Uterus (tissue), 3 donors: ENCODE measurements at regions not wholly inside any gene's neighbourhood (a gene's known extent, or its start where the extent isn't known, plus 50 kb on each side); places are given as distances from the start of the nearest gene placed in this dataset.

Source experiments
- DNase-seq, 2 donors: peaks; one replicate each; pipeline ENCODE4 v3.0.0-alpha.2; 2019 to 2020
- H3K27ac ChIP-seq, 2 donors: fragments of 200-600 bp; sonication (generic); 1 replicate in 1 of 2; 2 replicates in 1 of 2; pipeline ENCODE4 v1.5.1; 2016 to 2018
- H3K27me3 ChIP-seq, 2 donors: fragments of 200-600 bp; sonication (generic); one replicate each; pipeline ENCODE4 v1.5.1; 2018 to 2019; ENCODE audit warnings: control low read depth in 1 of 2
- H3K36me3 ChIP-seq, 2 donors: fragments of 200-600 bp; sonication (generic); one replicate each; pipeline ENCODE4 v1.5.1; 2019; ENCODE audit warnings: control low read depth in 1 of 2
- H3K4me1 ChIP-seq, 2 donors: fragments of 200-600 bp; sonication (generic); one replicate each; pipeline ENCODE4 v1.5.1; 2018 to 2019; ENCODE audit warnings: control low read depth in 1 of 2
- H3K4me3 ChIP-seq, 2 donors: fragments of 200-600 bp; sonication (generic); 1 replicate in 1 of 2; 2 replicates in 1 of 2; pipeline ENCODE4 v1.5.1; 2018 to 2019; ENCODE audit warnings: mild to moderate bottlenecking in 1 of 2
- H3K9me3 ChIP-seq, 2 donors: fragments of 200-600 bp; sonication (generic); one replicate each; pipeline ENCODE4 v1.5.1; 2019; ENCODE audit warnings: control low read depth in 1 of 2
- POLR2A ChIP-seq, 2 donors: fragments of 450-650 bp; IDR thresholded peaks; one replicate each; pipeline ENCODE4 v1.6.1; 2016; ENCODE audit warnings: antibody characterized with exemption in 2 of 2, mild to moderate bottlenecking in 1 of 2, moderate library complexity in 1 of 2
- intact Hi-C: fragments of 100-400 bp; cut with DNase I; formaldehyde crosslinking; loops from one replicate; pipeline ENCODE4 v1.15.1; 2023; ENCODE audit warnings: low total_unique reads
- TF ChIP-seq, protein P1 (sequence below), 4 experiments: fragments of 200-600 bp in 2 of 4; fragments of 450-650 bp in 2 of 4; sonication (generic) in 2 of 4; IDR thresholded peaks; one replicate each; pipeline ENCODE4 v1.5.1; 2016 to 2019; ENCODE audit warnings: antibody characterized with exemption in 4 of 4, mild to moderate bottlenecking in 2 of 4, moderate library complexity in 1 of 4
- donor health status: DM: yes; HTN: yes; CAD: no.

GRCh38 chr6:43915986-43916923, 146.2 kb downstream of the VEGFA start:
- Histone ChIP-seq H3K27ac (peak overlapping the region in 1 of 2 donors; percentile 26), H3K4me1 (no peaks in the 10 kb centered on the region), H3K4me3 (no peak overlapping the region), H3K27me3 (no peaks in the 10 kb centered on the region), H3K9me3 (no peaks in the 10 kb centered on the region), H3K36me3 (no peaks in the 10 kb centered on the region)
- no peak for TF ChIP-seq POLR2A (IDR thresholded peaks at IDR 0.05)
- TF ChIP-seq, protein P1, sequence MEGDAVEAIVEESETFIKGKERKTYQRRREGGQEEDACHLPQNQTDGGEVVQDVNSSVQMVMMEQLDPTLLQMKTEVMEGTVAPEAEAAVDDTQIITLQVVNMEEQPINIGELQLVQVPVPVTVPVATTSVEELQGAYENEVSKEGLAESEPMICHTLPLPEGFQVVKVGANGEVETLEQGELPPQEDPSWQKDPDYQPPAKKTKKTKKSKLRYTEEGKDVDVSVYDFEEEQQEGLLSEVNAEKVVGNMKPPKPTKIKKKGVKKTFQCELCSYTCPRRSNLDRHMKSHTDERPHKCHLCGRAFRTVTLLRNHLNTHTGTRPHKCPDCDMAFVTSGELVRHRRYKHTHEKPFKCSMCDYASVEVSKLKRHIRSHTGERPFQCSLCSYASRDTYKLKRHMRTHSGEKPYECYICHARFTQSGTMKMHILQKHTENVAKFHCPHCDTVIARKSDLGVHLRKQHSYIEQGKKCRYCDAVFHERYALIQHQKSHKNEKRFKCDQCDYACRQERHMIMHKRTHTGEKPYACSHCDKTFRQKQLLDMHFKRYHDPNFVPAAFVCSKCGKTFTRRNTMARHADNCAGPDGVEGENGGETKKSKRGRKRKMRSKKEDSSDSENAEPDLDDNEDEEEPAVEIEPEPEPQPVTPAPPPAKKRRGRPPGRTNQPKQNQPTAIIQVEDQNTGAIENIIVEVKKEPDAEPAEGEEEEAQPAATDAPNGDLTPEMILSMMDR (IDR thresholded peaks at IDR 0.05), result no peak
- no peak for DNase-seq
- intact Hi-C loops, result no loop called here

DNA sequence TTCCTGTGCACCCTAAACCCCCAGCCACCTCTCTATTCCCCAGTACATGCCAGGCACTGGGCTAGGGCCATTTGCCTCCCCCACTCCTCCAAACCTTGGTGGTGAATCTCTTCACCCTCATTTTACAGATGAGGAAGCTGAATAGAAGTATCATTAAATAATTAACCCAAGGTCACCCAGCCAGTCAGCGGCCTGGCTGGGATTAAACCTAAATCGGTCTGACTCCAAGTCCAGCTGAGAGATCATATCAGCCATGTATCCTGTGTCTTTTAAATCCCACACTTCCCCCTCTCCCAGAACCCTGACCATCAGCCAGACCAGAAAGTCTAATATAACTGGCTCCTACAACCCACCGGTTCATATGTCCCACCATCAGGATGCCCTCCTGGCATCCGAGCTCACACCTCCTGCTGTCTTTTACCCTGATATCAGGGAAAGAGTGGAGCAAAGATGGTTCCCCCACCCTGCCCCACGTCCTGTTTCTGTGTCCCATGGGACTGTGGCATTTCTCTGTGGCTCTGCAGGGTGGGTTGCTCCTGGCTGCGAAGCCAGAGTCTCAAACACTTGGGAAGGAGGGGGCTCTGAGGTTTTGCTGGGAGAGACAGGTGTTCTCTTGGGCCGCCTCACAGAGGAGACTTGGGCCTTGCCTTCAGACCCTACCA, 145.3 kb downstream of the VEGFA start:
- TF ChIP-seq, protein P1 (IDR thresholded peaks at IDR 0.05), result no peak
- TF ChIP-seq POLR2A (IDR thresholded peaks at IDR 0.05), result no peak

DNA sequence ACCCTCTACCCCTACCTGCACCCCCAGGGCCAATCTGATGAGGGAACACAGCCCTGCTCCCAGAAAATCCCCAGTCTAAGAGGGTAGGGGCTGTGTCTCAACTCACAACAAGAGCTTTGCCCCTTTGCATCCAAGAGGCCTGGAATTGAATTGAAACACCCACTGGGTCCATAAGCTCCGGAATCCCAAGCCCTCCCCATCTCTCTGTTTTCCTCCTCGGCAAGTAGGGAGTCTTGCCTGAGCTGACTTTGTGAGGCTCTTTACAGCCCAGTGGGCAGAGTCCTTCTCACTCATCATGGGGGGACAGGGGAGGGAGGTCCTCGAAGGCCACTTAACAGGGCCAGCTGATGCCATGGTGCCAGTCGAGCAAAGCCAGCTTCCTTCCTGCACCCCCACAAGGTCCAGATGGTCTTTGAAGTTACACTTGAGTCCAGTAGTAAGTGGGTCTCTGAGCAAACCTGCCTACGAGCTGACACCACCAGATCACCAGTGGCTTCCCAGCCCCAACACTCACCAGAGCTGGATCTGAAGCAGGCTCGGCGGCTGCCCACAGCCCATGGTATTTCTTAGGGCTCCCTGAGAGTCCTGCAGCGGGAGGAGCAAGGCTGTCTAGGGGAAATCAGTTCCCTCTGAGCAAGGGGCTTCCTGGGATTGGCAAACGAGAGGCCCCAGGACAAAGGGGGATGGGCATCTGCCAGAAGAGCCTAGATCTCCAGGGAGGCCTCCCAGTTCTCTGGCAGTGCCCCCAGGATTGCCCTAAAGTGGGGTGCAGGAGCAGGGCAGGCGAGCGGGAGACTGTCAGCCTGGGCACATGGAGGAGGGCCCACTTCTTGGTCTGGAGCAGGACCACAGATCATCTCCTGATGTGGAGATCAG, 144.5 kb downstream of the VEGFA start:
- intact Hi-C loops, result no loop called here
- TF ChIP-seq, protein P1 (IDR thresholded peaks at IDR 0.05), result no peak
- no peak for TF ChIP-seq POLR2A (IDR thresholded peaks at IDR 0.05)
- H3K36me3 ChIP-seq, result no peaks in the 10 kb centered on the region

More for the DNA sequence above, 145.3 kb downstream of the VEGFA start:
- Histone ChIP-seq H3K9me3 (no peaks in the 10 kb centered on the region), H3K4me1 (no peaks in the 10 kb centered on the region), H3K36me3 (no peaks in the 10 kb centered on the region), H3K27me3 (no peaks in the 10 kb centered on the region), H3K27ac (no peak overlapping the region), H3K4me3 (no peak overlapping the region)
- no peak for DNase-seq
- intact Hi-C loops, result no loop called here

DNA sequence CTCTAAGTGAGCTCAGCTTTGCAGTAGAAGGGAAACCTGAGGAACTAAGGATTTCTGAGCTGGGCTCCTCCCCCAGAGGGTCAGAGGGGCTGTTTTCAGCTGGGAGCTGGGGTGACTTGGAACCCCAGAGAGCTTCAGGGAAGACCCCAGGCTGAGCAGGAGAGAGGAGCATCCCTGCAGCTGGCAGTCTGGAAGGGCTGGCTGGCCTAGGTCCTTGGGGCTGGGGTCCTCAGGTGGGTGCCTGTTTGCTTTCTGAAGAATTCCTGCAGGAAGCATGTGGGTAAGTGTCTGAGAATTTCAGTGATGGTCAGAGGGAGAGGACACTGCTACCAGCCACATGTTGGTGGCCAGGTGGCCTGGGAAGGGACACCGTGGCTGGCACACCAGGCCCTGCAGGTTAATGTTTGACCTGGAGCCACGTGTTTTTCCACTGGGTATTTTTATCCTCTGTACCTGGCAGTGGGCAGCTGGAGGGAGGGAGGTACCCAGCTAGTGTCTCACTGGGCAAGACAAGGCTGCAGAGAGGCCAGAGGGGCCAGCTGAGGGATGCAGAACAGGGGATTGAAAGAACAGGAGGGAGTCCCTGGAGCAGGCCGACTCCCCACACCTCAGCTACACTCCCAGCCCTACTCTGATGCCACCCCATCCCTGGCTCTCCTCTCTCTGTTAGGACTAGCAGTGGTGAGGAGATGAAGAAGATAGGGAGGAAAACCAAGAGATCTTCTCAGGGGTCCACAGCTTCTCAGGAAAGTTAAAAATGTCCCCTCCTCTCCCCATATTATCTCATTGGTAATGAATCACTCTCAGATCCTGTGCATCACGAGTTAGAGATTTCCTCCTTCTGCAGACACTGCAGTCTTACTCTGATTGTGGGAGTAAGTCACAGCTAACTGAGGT, 143.6 kb downstream of the VEGFA start:
- H3K4me1 ChIP-seq, result no peaks in the 10 kb centered on the region
- intact Hi-C loops, result no loop called here
- H3K4me3 ChIP-seq, result no peak overlapping the region
- DNase-seq, result no peak
- no peaks in the 10 kb centered on the region for H3K27me3 ChIP-seq
- H3K9me3 ChIP-seq, result no peaks in the 10 kb centered on the region
- peak overlapping the region in 1 of 2 donors; percentile 26 for H3K27ac ChIP-seq
- TF ChIP-seq POLR2A (IDR thresholded peaks at IDR 0.05), result no peak
- TF ChIP-seq, protein P1 (IDR thresholded peaks at IDR 0.05), result no peak
- no peaks in the 10 kb centered on the region for H3K36me3 ChIP-seq

More for the DNA sequence above, 144.5 kb downstream of the VEGFA start:
- DNase-seq, result no peak
- Histone ChIP-seq H3K4me1 (no peaks in the 10 kb centered on the region), H3K27ac (peak overlapping the region; percentile 26 to 34), H3K27me3 (no peaks in the 10 kb centered on the region), H3K9me3 (no peaks in the 10 kb centered on the region), H3K4me3 (no peak overlapping the region)
